HCT116 (cell line): ENCODE measurements at regions not wholly inside any gene's neighbourhood (a gene's known extent, or its start where the extent isn't known, plus 50 kb on each side); places are given as distances from the start of the nearest gene placed in this dataset.

ENCODE experiments used
- CTCF ChIP-seq, 3 experiments: fragments of 200-600 bp in 1 of 3; sonication (generic) in 1 of 3; IDR thresholded peaks in 2 of 3; conservative IDR thresholded peaks in 1 of 3; 2 replicates each; pipeline ENCODE4 v1.5.1; 2012 to 2017; ENCODE audit warnings: low read depth in 2 of 3, low read length in 2 of 3, antibody characterized with exemption in 1 of 3, borderline replicate concordance in 1 of 3, control low read depth in 1 of 3, mild to moderate bottlenecking in 1 of 3, mixed read lengths in 1 of 3, mixed run types in 1 of 3, moderate library complexity in 1 of 3; ENCODE audit not compliant: insufficient read depth in 1 of 3
- ELF1 ChIP-seq: IDR thresholded peaks from 2 replicates; pipeline ENCODE4 v1.6.1; 2012; ENCODE audit warnings: low read depth, borderline replicate concordance
- EZH2 ChIP-seq: fragments of 200-600 bp; sonication (generic); IDR thresholded peaks from 2 replicates; pipeline ENCODE4 v1.6.1; 2017; ENCODE audit warnings: antibody characterized with exemption, mixed run types
- EZH2phosphoT487 ChIP-seq: fragments of 200-600 bp; IDR thresholded peaks from 2 replicates; pipeline ENCODE4 v1.6.1; 2018; ENCODE audit warnings: antibody characterized with exemption, borderline replicate concordance
- FOSL1 ChIP-seq: IDR thresholded peaks from 2 replicates; pipeline ENCODE4 v1.6.1; 2012; ENCODE audit warnings: low read depth
- JUND ChIP-seq: IDR thresholded peaks from 2 replicates; pipeline ENCODE4 v1.6.1; 2012
- POLR2A ChIP-seq: IDR thresholded peaks from 2 replicates; pipeline ENCODE4 v1.7.0; 2011; ENCODE audit warnings: borderline replicate concordance; ENCODE audit not compliant: insufficient read depth, insufficient read length; ENCODE audit errors: extremely low read depth
- SIN3A ChIP-seq: IDR thresholded peaks from 2 replicates; pipeline ENCODE4 v1.6.1; 2012; ENCODE audit warnings: low read depth

DNA sequence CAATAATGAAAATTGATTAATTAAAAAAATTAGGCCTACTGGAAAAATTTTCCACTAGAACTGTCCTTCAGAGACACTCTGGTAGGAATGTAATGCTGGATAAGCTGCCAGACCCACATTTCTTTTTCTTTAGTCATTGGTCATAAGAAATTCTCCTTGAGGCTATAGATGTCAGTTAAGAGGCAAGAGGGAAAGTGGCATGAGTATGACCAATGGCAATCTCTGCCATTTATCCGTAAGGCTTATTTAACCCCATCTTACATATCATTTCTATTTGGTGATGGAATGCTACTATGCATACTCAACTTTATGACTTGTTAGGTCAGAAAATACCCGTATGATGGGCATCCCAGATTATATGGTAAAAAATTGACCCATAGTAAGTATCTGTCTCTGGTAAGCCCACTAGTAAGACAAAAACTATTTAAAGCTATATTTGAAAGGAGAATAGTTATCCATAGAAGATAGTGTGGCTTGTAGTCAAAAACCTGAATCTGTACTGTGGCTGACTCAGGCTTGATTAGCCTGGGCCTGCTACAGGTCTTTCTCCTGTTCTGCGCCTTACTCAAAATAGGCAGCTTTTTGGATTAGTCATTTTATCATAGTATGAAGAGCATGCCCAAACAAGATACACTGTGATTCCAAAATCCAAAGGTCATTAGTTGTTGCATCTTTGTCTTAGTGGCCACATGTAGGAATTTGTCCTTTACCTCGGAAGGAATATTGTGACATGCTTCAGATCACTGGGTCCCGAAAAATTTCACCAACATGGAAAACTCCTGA is 314.7 kb downstream of the PYDC2 start:
- TF ChIP-seq POLR2A (no peak), CTCF (IDR thresholded peaks at IDR 0.05 in 2 of 3, conservative IDR thresholded peaks at IDR 0.05 in 1 of 3; ENCODE audit: borderline replicate concordance in 1 of 3, insufficient read depth in 1 of 3, low read depth in 2 of 3, low read length in 2 of 3) (no peak), JUND (no peak), SIN3A (no peak), ELF1 (no peak), FOSL1 (peak; percentile 17; the same call in 1 of the 2 replicates), EZH2 (no peak), EZH2phosphoT487 (no peak)
